Chondrocyte (in vitro differentiated cells): ENCODE measurements at regions not wholly inside any gene's neighbourhood (a gene's known extent, or its start where the extent isn't known, plus 50 kb on each side); places are given as distances from the start of the nearest gene placed in this dataset.
A peak's percentile ranks its signal among the peaks of the same experiment; 100 is the strongest.

Source experiments
- DNase-seq: peaks from one replicate; pipeline ENCODE4 v3.0.0; 2021; ENCODE audit warnings: mixed read lengths, low spot score
- H3K27ac Mint-ChIP-seq: one replicate; pipeline ENCODE4 v1.8.0; 2021; ENCODE audit warnings: mild to moderate bottlenecking, moderate library complexity, mixed read lengths; ENCODE audit not compliant: unreplicated experiment
- H3K27me3 Mint-ChIP-seq: 2 replicates; pipeline ENCODE4 v1.8.0; 2021; ENCODE audit warnings: low read depth, mixed read lengths
- H3K36me3 Mint-ChIP-seq: 2 replicates; pipeline ENCODE4 v1.8.0; 2021; ENCODE audit warnings: low read depth, mixed read lengths
- H3K4me1 Mint-ChIP-seq: 2 replicates; pipeline ENCODE4 v1.8.0; 2021; ENCODE audit warnings: low read depth, mild to moderate bottlenecking, mixed read lengths
- H3K4me3 Mint-ChIP-seq: one replicate; pipeline ENCODE4 v1.8.0; 2021; ENCODE audit warnings: mild to moderate bottlenecking, moderate library complexity, mixed read lengths; ENCODE audit not compliant: unreplicated experiment
- H3K9me3 Mint-ChIP-seq: 2 replicates; pipeline ENCODE4 v1.8.0; 2021; ENCODE audit warnings: low read depth, mixed read lengths
- CTCF ChIP-seq: fragments of 200-600 bp; sonication (generic); IDR thresholded peaks from 2 replicates; pipeline ENCODE4 v1.5.0; 2021; ENCODE audit warnings: antibody characterized with exemption, mild to moderate bottlenecking, moderate library complexity

- no peak for TF ChIP-seq CTCF
- no peaks in the 10 kb centered on the region for H3K9me3 Mint-ChIP-seq
- DNase-seq: no peak
- no peaks in the 10 kb centered on the region for H3K4me1 Mint-ChIP-seq
- H3K27ac Mint-ChIP-seq: no peak overlapping the region
- peaks cover 46% of the 10 kb centered on the region for H3K27me3 Mint-ChIP-seq
- no peak overlapping the region for H3K4me3 Mint-ChIP-seq
- no peaks in the 10 kb centered on the region for H3K36me3 Mint-ChIP-seq
These were observed 102.0 kb downstream of the ZNF280B start for GRCh38 chr22:22406445-22407027.

DNA sequence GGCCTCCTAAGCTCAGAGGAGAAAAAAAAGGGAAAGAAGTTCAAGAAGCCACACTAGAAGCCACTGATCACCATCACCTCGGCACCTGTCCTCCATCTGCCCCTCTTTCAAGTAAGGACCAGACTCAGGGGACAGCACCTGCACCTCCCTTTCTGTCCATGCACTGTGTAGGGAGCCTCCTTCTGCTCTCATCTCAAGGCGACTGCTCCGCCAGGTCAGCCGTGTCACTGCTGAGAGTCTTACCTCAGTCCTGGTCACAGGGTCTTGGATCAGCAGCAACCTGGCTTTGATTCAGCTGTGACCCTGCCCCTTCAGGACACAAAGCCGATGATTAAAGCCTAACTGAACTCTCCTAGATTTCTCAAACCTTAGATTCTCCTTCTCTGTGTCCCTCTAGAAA lies 101.5 kb downstream of the ZNF280B start:
- Mint-ChIP-seq H3K9me3 (peaks cover 4% of the 10 kb centered on the region), H3K27ac (no peak overlapping the region), H3K4me3 (no peak overlapping the region), H3K4me1 (no peaks in the 10 kb centered on the region), H3K36me3 (no peaks in the 10 kb centered on the region), H3K27me3 (peaks cover 48% of the 10 kb centered on the region)
- no peak for DNase-seq
- TF ChIP-seq CTCF: no peak

DNA sequence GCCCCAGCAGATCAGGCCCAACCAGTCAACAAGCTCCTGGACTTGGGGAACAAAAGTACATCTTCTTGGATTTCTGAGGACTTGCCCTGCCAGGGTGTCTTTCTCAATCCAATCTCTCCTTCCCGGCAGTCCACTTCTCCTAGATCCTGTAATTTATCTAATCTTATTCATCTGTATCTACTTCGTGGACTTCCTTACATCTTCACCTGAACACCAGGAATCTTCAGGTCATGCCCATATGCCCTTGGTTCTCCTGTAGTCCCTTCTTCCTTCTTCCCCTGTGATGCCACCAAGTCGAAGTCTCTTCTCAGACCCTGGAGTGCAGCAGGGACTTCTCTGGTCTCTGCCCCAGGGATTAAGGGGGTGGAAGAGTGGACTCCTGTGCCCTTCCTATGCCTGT lies 100.3 kb downstream of the ZNF280B start:
- H3K27ac Mint-ChIP-seq: no peak overlapping the region
- H3K9me3 Mint-ChIP-seq: peaks cover 16% of the 10 kb centered on the region
- no peak overlapping the region for H3K4me3 Mint-ChIP-seq
- H3K27me3 Mint-ChIP-seq: peaks cover 58% of the 10 kb centered on the region
- H3K36me3 Mint-ChIP-seq: no peaks in the 10 kb centered on the region
- DNase-seq: no peak
- no peak for TF ChIP-seq CTCF
- no peaks in the 10 kb centered on the region for H3K4me1 Mint-ChIP-seq

DNA sequence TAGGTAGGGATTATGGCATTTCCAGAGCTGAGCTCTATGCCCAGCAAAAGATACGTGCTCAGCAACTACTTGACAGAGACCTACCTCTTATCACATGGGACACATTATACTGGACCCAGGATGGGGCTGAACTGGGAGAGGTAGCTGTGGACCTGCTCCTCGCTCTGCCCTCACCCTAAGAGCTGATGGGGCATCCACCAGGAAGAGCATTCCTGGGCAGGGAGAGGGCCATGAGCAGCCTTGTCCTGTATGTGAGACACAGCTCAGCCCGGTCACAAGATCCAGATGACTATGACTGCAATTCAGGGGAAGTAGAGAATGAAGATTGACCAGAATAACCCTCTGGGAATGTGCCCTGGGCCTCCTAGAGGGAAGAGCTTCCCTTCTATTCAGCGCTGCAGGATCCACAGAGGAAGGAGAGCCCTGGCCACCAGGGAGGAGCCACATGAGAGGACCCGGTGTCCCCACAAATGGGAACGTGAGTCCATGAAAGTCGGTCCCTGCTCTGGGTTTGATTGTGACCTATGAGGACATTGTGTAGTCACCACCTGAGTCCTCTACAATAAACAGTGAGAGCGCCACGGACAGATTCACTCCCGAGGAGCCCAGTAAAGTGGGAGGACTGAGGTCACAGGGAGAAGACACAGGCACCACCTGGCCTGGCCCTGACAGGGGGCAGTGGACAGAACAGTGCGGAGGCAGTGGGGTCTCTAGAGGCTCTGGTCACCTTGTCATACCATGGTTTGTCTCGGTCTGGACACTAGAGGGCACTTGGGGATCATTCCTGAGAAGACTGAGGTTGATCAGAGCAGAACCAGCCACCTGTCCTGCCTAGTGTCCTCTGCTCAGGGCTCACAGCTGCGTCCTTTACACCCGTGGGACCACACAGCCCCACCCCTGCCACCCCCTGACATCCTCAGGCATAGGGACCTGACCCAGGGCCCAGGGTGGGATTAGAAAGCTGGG lies 99.5 kb downstream of the ZNF280B start:
- Mint-ChIP-seq H3K27me3 (peaks cover 63% of the 10 kb centered on the region), H3K27ac (no peak overlapping the region), H3K4me3 (no peak overlapping the region), H3K9me3 (peaks cover 24% of the 10 kb centered on the region), H3K36me3 (no peaks in the 10 kb centered on the region), H3K4me1 (no peaks in the 10 kb centered on the region)
- TF ChIP-seq CTCF: peak; percentile 72
- DNase-seq: no peak

DNA sequence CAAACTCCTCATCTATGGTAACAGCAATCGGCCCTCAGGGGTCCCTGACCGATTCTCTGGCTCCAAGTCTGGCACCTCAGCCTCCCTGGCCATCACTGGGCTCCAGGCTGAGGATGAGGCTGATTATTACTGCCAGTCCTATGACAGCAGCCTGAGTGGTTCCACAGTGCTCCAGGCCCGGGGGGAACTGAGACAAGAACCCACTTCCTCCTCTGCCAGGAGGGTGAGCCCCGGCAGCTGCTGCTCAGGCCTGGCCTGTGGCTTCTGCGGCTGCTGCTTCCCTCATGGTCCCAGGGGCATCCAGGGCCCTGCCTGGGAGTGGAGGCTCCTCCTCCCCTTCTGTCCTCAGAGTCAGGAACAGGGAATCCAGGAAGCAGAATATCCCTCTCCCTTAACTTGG lies 98.4 kb downstream of the ZNF280B start:
- Mint-ChIP-seq H3K9me3 (peaks cover 24% of the 10 kb centered on the region), H3K36me3 (no peaks in the 10 kb centered on the region), H3K27me3 (peaks cover 71% of the 10 kb centered on the region), H3K4me1 (no peaks in the 10 kb centered on the region), H3K4me3 (no peak overlapping the region), H3K27ac (no peak overlapping the region)
- no peak for DNase-seq
- TF ChIP-seq CTCF: no peak
